ENCODE measurements at regions not wholly inside any gene's neighbourhood (a gene's known extent, or its start where the extent isn't known, plus 50 kb on each side); places are given as distances from the start of the nearest gene placed in this dataset.

- TF ChIP-seq CTCF (IDR thresholded peaks at IDR 0.05 in 2 of 3, conservative IDR thresholded peaks at IDR 0.05 in 1 of 3; ENCODE audit: borderline replicate concordance in 1 of 3, insufficient read depth in 1 of 3, low read depth in 2 of 3, low read length in 2 of 3) (no peak), ZBTB33 (IDR thresholded peaks at IDR 0.05; ENCODE audit: extremely low read depth, insufficient replicate concordance, low read length) (no peak), EZH2 (IDR thresholded peaks at IDR 0.05) (no peak), EZH2phosphoT487 (IDR thresholded peaks at IDR 0.05; ENCODE audit: borderline replicate concordance) (no peak), POLR2A (IDR thresholded peaks at IDR 0.05; ENCODE audit: borderline replicate concordance, extremely low read depth, insufficient read depth, insufficient read length) (no peak), REST (IDR thresholded peaks at IDR 0.05; ENCODE audit: low read depth) (no peak), YY1 (IDR thresholded peaks at IDR 0.05; ENCODE audit: extremely low read depth, insufficient replicate concordance, low read depth, low read length) (no peak), POLR2AphosphoS5 (IDR thresholded peaks at IDR 0.05; ENCODE audit: low read depth, low read length) (no peak), FOSL1 (IDR thresholded peaks at IDR 0.05; ENCODE audit: low read depth) (no peak), CBX3 (IDR thresholded peaks at IDR 0.05; ENCODE audit: low read depth) (no peak), CEBPB (IDR thresholded peaks at IDR 0.05; ENCODE audit: low read depth) (no peak)
These were observed 95.8 kb upstream of the IRAK1BP1 start for GRCh38 chr6:78771586-78771985.
